HEK293T (cell line): ENCODE measurements at regions not wholly inside any gene's neighbourhood (a gene's known extent, or its start where the extent isn't known, plus 50 kb on each side); places are given as distances from the start of the nearest gene placed in this dataset.

ENCODE experiments used
- BHLHE40 ChIP-seq: fragments of 450-650 bp; IDR thresholded peaks from 2 replicates; pipeline ENCODE4 v1.6.1; 2016; ENCODE audit warnings: mild to moderate bottlenecking, moderate library complexity, borderline replicate concordance
- FOXA1 ChIP-seq: fragments of 450-650 bp; IDR thresholded peaks from 2 replicates; pipeline ENCODE4 v1.6.1; 2016; ENCODE audit warnings: mild to moderate bottlenecking
- SP1 ChIP-seq: fragments of 450-650 bp; IDR thresholded peaks from 2 replicates; pipeline ENCODE4 v1.6.1; 2017
- SUZ12 ChIP-seq: fragments of 450-650 bp; IDR thresholded peaks from 2 replicates; pipeline ENCODE4 v1.6.1; 2016; ENCODE audit warnings: mild to moderate bottlenecking
- TARDBP ChIP-seq: fragments of 450-650 bp; IDR thresholded peaks from 2 replicates; pipeline ENCODE4 v1.6.1; 2016

- TF ChIP-seq FOXA1 (no peak), SUZ12 (no peak), TARDBP (no peak), SP1 (no peak), BHLHE40 (no peak)
These were observed 227.3 kb downstream of the HAPSTR1 start for GRCh38 chr16:9318764-9319163.
